ENCODE measurements at regions not wholly inside any gene's neighbourhood (a gene's known extent, or its start where the extent isn't known, plus 50 kb on each side); places are given as distances from the start of the nearest gene placed in this dataset.

DNA sequence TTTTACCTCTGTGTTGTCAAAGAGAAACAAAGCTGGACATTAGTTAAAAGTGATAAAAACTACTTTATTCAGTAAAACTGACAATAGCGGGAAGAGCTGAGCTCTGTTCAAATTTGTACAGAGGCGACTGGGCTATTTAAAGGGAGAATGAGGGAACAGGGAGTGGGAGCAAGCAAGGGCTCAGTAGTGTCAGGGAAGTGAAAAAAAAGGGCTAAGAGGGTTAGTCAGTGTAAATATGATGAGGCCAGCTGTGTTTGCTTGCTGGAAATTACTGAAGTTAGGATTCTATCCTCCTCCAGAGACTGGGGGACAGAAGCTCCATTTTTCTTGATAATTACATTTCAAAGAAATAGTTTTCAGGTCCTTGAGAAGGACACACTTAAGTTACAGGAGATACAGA lies 232.5 kb downstream of the SH2D4B start:
- H3K4me1 ChIP-seq (replicated peaks in 1 of 4; ENCODE audit: control insufficient read depth in 3 of 4, insufficient read depth in 4 of 4, low read length in 3 of 4), result no peaks in the 10 kb centered on the region
- H3K9me3 ChIP-seq (ENCODE audit: insufficient read depth in 2 of 2, low read depth in 1 of 2, low read length in 1 of 2), result no peaks in the 10 kb centered on the region
- no peak overlapping the region for H2BK15ac ChIP-seq (ENCODE audit: low read length)
- H3K79me2 ChIP-seq (ENCODE audit: control insufficient read depth in 1 of 2, insufficient read depth in 2 of 2, low read length in 2 of 2), result no peaks in the 10 kb centered on the region
- H4K8ac ChIP-seq (ENCODE audit: extremely low read depth, insufficient read depth, low read length), result no peak overlapping the region
- no peak overlapping the region for H3K14ac ChIP-seq (ENCODE audit: insufficient read length)
- ChIA-PET POLR2A (ENCODE audit: partially characterized antibody) (no interaction called here), CTCF (ENCODE audit: partially characterized antibody) (interaction anchor here (1.0 to 1.9 kb wide), 6 partner anchors 10 to 175 kb away, joined by 3 to 5 read pairs (median 4); no protein-coding TSS in a partner anchor)
- no peak overlapping the region for H3K27ac ChIP-seq (ENCODE audit: low read depth, low read length)
- H3K4me2 ChIP-seq (ENCODE audit: insufficient read depth in 1 of 2, low read depth in 2 of 2, low read length in 2 of 2), result no peak overlapping the region
- H2BK20ac ChIP-seq (ENCODE audit: low read length), result no peak overlapping the region
- peak overlapping the region; percentile 26; the same call in 1 of the 2 replicates for H2AFZ ChIP-seq (ENCODE audit: low read length)
- DNase-seq (ENCODE audit: low read depth in 1 of 2, low spot score in 2 of 2) (no peak), FAIRE-seq (no peak)
- no peaks in the 10 kb centered on the region for H3K27me3 ChIP-seq (replicated peaks in 1 of 4; ENCODE audit: control insufficient read depth in 3 of 4, extremely low read depth in 1 of 4, insufficient read depth in 3 of 4, low read length in 3 of 4)
- H4K20me1 ChIP-seq (replicated peaks in 1 of 2; ENCODE audit: control insufficient read depth in 1 of 2, insufficient read depth in 2 of 2, low read length in 2 of 2), result no peaks in the 10 kb centered on the region
- no peak overlapping the region for H3K18ac ChIP-seq (ENCODE audit: extremely low read depth, low read length)
- H4K91ac ChIP-seq (replicated peaks; ENCODE audit: insufficient read length, low read length), result no peak overlapping the region
- H2BK5ac ChIP-seq (ENCODE audit: low read depth, low read length), result no peak overlapping the region
- H2AK5ac ChIP-seq (ENCODE audit: low read depth, low read length), result no peak overlapping the region
- H2BK120ac ChIP-seq (replicated peaks; ENCODE audit: low read depth, low read length), result no peak overlapping the region
- H3K79me1 ChIP-seq (ENCODE audit: low read depth, low read length), result no peaks in the 10 kb centered on the region
- H3K36me3 ChIP-seq (ENCODE audit: control insufficient read depth in 2 of 4, insufficient read depth in 4 of 4, low read length in 3 of 4), result no peaks in the 10 kb centered on the region
- no peaks in the 10 kb centered on the region for H3K23me2 ChIP-seq (ENCODE audit: low read depth, low read length)
- 0 out of 2 replicates have a peak overlapping the region, but pooled peaks have one; percentile 20 for H2BK12ac ChIP-seq (ENCODE audit: low read depth, low read length)
- H3K9ac ChIP-seq (replicated peaks in 1 of 4; ENCODE audit: extremely low read depth in 1 of 4, low read depth in 3 of 4, low read length in 3 of 4), result no peak overlapping the region
- no peak overlapping the region for H3K56ac ChIP-seq (replicated peaks; ENCODE audit: insufficient read length, low read depth, low read length)
- WGBS, 2 experiments (ENCODE audit: extremely low coverage in 1 of 2, insufficient coverage in 1 of 2, insufficient read length in 1 of 2, insufficient replicate concordance in 2 of 2, low coverage in 1 of 2, low lambda C conversion rate in 2 of 2, missing lambda C conversion rate in 1 of 2), result 100% methylated on average over 2 of the region's 2 CpGs; no CpG with 5 or more reads in 1 of the 2 experiments
- H3K4ac ChIP-seq (replicated peaks; ENCODE audit: insufficient read length, low read depth, low read length), result no peak overlapping the region
- no peak overlapping the region for H3K23ac ChIP-seq (ENCODE audit: insufficient read length)
- no peak overlapping the region for H3K4me3 ChIP-seq (ENCODE audit: extremely low read depth in 1 of 4, insufficient read depth in 2 of 4, low read depth in 3 of 4, low read length in 4 of 4)
- H4K5ac ChIP-seq (ENCODE audit: insufficient read length, low read depth, low read length), result no peak overlapping the region
- TF ChIP-seq NANOG (IDR thresholded peaks at IDR 0.05; ENCODE audit: insufficient read depth, low read depth, low read length, poor library complexity, severe bottlenecking), result no peak
- TF ChIP-seq TCF12 (IDR thresholded peaks at IDR 0.05; ENCODE audit: low read depth, low read length), result no peak
- no peak for TF ChIP-seq HDAC2 (IDR thresholded peaks at IDR 0.05; ENCODE audit: borderline replicate concordance in 1 of 2, low read depth in 2 of 2, low read length in 2 of 2)
- no peak for TF ChIP-seq SIRT6 (IDR thresholded peaks at IDR 0.05; ENCODE audit: low read length)
- TF ChIP-seq EGR1 (IDR thresholded peaks at IDR 0.05; ENCODE audit: borderline replicate concordance, low read depth, low read length), result no peak
- TF ChIP-seq RFX5 (IDR thresholded peaks at IDR 0.05; ENCODE audit: borderline replicate concordance, low read depth, low read length), result no peak
- no peak for TF ChIP-seq SAP30 (IDR thresholded peaks at IDR 0.05; ENCODE audit: insufficient read depth, insufficient replicate concordance, low read length)
- no peak for TF ChIP-seq CHD2 (IDR thresholded peaks at IDR 0.05; ENCODE audit: low read length)
- TF ChIP-seq CREB1 (IDR thresholded peaks at IDR 0.05), result no peak
- TF ChIP-seq BACH1 (IDR thresholded peaks at IDR 0.05; ENCODE audit: low read length), result no peak
- no peak for TF ChIP-seq SIN3A (conservative IDR thresholded peaks at IDR 0.05 in 1 of 2, IDR thresholded peaks at IDR 0.05 in 1 of 2; ENCODE audit: low read depth in 1 of 2, low read length in 2 of 2)
- no peak for TF ChIP-seq KDM5A (IDR thresholded peaks at IDR 0.05; ENCODE audit: low read length)
- TF ChIP-seq KDM4A (IDR thresholded peaks at IDR 0.05; ENCODE audit: low read depth, low read length, severe bottlenecking), result no peak
- TF ChIP-seq CBX8 (IDR thresholded peaks at IDR 0.05; ENCODE audit: borderline replicate concordance, low read depth, low read length), result no peak
